HCT116 (cell line): ENCODE measurements at regions not wholly inside any gene's neighbourhood (a gene's known extent, or its start where the extent isn't known, plus 50 kb on each side); places are given as distances from the start of the nearest gene placed in this dataset.

Experiments used
- ATAC-seq: fragments of 200-7000 bp; cut with Tn5 transposase; 2 replicates; pipeline ENCODE4 v1.9.1; 2020; ENCODE audit warnings: mild to moderate bottlenecking, moderate library complexity
- BruUV-seq: library from RNA; stranded (reverse); fragments of 400-500 nt; replicated peaks from 2 replicates; lab custom pipeline; 2021; lab: Mats Ljungman, UMichigan
- CTCF ChIA-PET: fragments of 300-600 bp; sonication (Branson Sonifier 250); formaldehyde crosslinking; loops from one replicate; lab custom pipeline; 2021; ENCODE audit warnings: antibody characterized with exemption; lab: Charles Lee
- POLR2A ChIA-PET: fragments of 300-600, 350-600 bp; sonication (Branson Sonifier 250); formaldehyde crosslinking; loops from one replicate; lab custom pipeline; 2021; ENCODE audit warnings: antibody characterized with exemption; lab: Charles Lee
- RAD21 ChIA-PET, 2 experiments: fragments of 300-600 bp; sonication (Branson Sonifier 250); formaldehyde crosslinking; loops; one replicate each; lab custom pipeline; 2023; ENCODE audit warnings: low total read pairs in 2 of 2; ENCODE audit not compliant: uncharacterized antibody in 2 of 2, unreplicated experiment in 2 of 2, low non-redundant PET in 1 of 2; lab: Charles Lee
- DNase-seq: peaks from one replicate; pipeline ENCODE4 v3.0.0-alpha.2; 2010; ENCODE audit warnings: low read depth, low spot score
- H2AFZ ChIP-seq: fragments of 200-600 bp; shearing (Covaris generic), sonication (generic); 2 replicates; pipeline ENCODE4 v1.6.1; 2017; ENCODE audit warnings: low read depth, mixed run types, mixed read lengths, antibody characterized with exemption, low read length; ENCODE audit not compliant: poor library complexity, severe bottlenecking
- H3K27ac ChIP-seq: 2 replicates; pipeline ENCODE4 v1.5.1; 2012; ENCODE audit warnings: low read depth, low read length
- H3K27me3 ChIP-seq: fragments of 200-600 bp; sonication (generic); 2 replicates; pipeline ENCODE4 v1.6.1; 2016; ENCODE audit warnings: mixed run types, low read length, mixed read lengths; ENCODE audit not compliant: insufficient read depth
- H3K36me3 ChIP-seq, 2 experiments: fragments of 200-500 bp in 1 of 2; fragments of 200-600 bp in 1 of 2; sonication (Bioruptor generic) in 1 of 2; sonication (generic) in 1 of 2; 2 replicates each; pipeline versions ENCODE4 v1.5.1 to v1.6.1; 2014 to 2016; ENCODE audit warnings: low read length in 2 of 2, inconsistent platforms in 1 of 2, mixed read lengths in 1 of 2, mixed run types in 1 of 2; ENCODE audit not compliant: insufficient read depth in 2 of 2, control insufficient read depth in 1 of 2
- H3K4me1 ChIP-seq, 2 experiments: fragments of 200-600 bp in 1 of 2; sonication (generic) in 1 of 2; 2 replicates each; pipeline versions ENCODE4 v1.5.1 to v1.6.1; 2012 to 2017; ENCODE audit warnings: low read length in 2 of 2, inconsistent platforms in 1 of 2, mild to moderate bottlenecking in 1 of 2, mixed read lengths in 1 of 2, mixed run types in 1 of 2, moderate library complexity in 1 of 2; ENCODE audit not compliant: insufficient read depth in 2 of 2, control insufficient read depth in 1 of 2
- H3K4me2 ChIP-seq: fragments of 200-600 bp; sonication (generic); 2 replicates; pipeline ENCODE4 v1.6.1; 2017; ENCODE audit warnings: mixed run types, low read length, mixed read lengths
- H3K4me3 ChIP-seq, 2 experiments: fragments of 200-600 bp in 1 of 2; sonication (generic) in 1 of 2; replicated peaks in 1 of 2; 2 replicates each; pipeline ENCODE4 v1.5.1; 2011 to 2016; ENCODE audit warnings: low read length in 2 of 2, control low read depth in 1 of 2, low read depth in 1 of 2, mild to moderate bottlenecking in 1 of 2, mixed read lengths in 1 of 2, mixed run types in 1 of 2
- H3K79me2 ChIP-seq: fragments of 200-600 bp; sonication (generic); 2 replicates; pipeline ENCODE4 v1.6.1; 2017; ENCODE audit warnings: mild to moderate bottlenecking, mixed run types, low read length, moderate library complexity, mixed read lengths; ENCODE audit not compliant: insufficient read depth
- H3K9ac ChIP-seq: fragments of 200-600 bp; sonication (generic); 2 replicates; pipeline ENCODE4 v1.6.1; 2016; ENCODE audit warnings: low read length, mixed read lengths
- H3K9me2 ChIP-seq: fragments of 200-600 bp; sonication (generic), shearing (Covaris generic); 2 replicates; pipeline ENCODE4 v1.6.1; 2017; ENCODE audit warnings: mixed run types, mild to moderate bottlenecking, moderate library complexity; ENCODE audit not compliant: insufficient read depth
- H3K9me3 ChIP-seq, 2 experiments: fragments of 200-500 bp in 1 of 2; fragments of 200-600 bp in 1 of 2; sonication (Bioruptor generic) in 1 of 2; sonication (generic) in 1 of 2; 2 replicates each; pipeline ENCODE4 v1.6.1; 2014 to 2017; ENCODE audit warnings: low read length in 2 of 2, mixed read lengths in 2 of 2, inconsistent platforms in 1 of 2, low read depth in 1 of 2, mild to moderate bottlenecking in 1 of 2, mixed run types in 1 of 2, moderate library complexity in 1 of 2; ENCODE audit not compliant: control insufficient read depth in 1 of 2, insufficient read depth in 1 of 2
- H4K20me1 ChIP-seq: fragments of 200-600 bp; sonication (generic), shearing (Covaris generic); 2 replicates; pipeline ENCODE4 v1.6.1; 2017; ENCODE audit warnings: mixed run types, mild to moderate bottlenecking, moderate library complexity; ENCODE audit not compliant: insufficient read depth
- ATF3 ChIP-seq: IDR thresholded peaks from 2 replicates; pipeline ENCODE4 v1.6.1; 2012
- CBX3 ChIP-seq: IDR thresholded peaks from 2 replicates; pipeline ENCODE4 v1.6.1; 2012; ENCODE audit warnings: low read depth
- EGR1 ChIP-seq: IDR thresholded peaks from 2 replicates; pipeline ENCODE4 v1.6.1; 2012; ENCODE audit warnings: low read depth
- EZH2phosphoT487 ChIP-seq: fragments of 200-600 bp; IDR thresholded peaks from 2 replicates; pipeline ENCODE4 v1.6.1; 2018; ENCODE audit warnings: antibody characterized with exemption, borderline replicate concordance
- SIN3A ChIP-seq: IDR thresholded peaks from 2 replicates; pipeline ENCODE4 v1.6.1; 2012; ENCODE audit warnings: low read depth
- ZFX ChIP-seq: fragments of 450-650 bp; IDR thresholded peaks from 2 replicates; pipeline ENCODE4 v1.6.1; 2017
- intact Hi-C: fragments of 100-400 bp; cut with micrococcal nuclease; formaldehyde crosslinking; loops from 2 replicates; pipeline ENCODE4 v1.10.0; 2022

GRCh38 chr3:67846166-67846565, 191.8 kb upstream of the SUCLG2 start:
- Histone ChIP-seq H3K4me3 (no peak overlapping the region), H3K79me2 (no peaks in the 10 kb centered on the region), H3K4me2 (no peak overlapping the region), H3K9me3 (no peaks in the 10 kb centered on the region), H4K20me1 (no peaks in the 10 kb centered on the region), H3K36me3 (no peaks in the 10 kb centered on the region), H3K27ac (no peak overlapping the region), H3K9me2 (no peaks in the 10 kb centered on the region), H3K9ac (no peak overlapping the region), H3K27me3 (0 out of 2 replicates have a peak, but pooled peaks cover 7% of the 10 kb centered on the region), H3K4me1 (no peaks in the 10 kb centered on the region), H2AFZ (no peak overlapping the region)
- TF ChIP-seq ATF3, result no peak
- no TSS peak for BruUV-seq
- CTCF ChIA-PET, result no interaction called here
- no peak for ATAC-seq
- POLR2A ChIA-PET, result no interaction called here
- intact Hi-C loops, result no loop called here
- RAD21 ChIA-PET, result no interaction called here
- no peak for DNase-seq

- no peaks in the 10 kb centered on the region for H3K27me3 ChIP-seq
- H4K20me1 ChIP-seq, result no peaks in the 10 kb centered on the region
- intact Hi-C loops, result no loop called here
- CTCF ChIA-PET, result no interaction called here
- H3K36me3 ChIP-seq, result no peaks in the 10 kb centered on the region
- no peak for TF ChIP-seq SIN3A
- no peak for TF ChIP-seq ZFX
- no peak for TF ChIP-seq ATF3
- no peak for TF ChIP-seq EGR1
- no peak for TF ChIP-seq CBX3
- no peak for TF ChIP-seq EZH2phosphoT487
- POLR2A ChIA-PET, result no interaction called here
- no peak overlapping the region for H3K4me3 ChIP-seq
- H3K4me1 ChIP-seq, result no peaks in the 10 kb centered on the region
- H3K27ac ChIP-seq, result no peak overlapping the region
- RAD21 ChIA-PET, result no interaction called here
- DNase-seq (no peak), ATAC-seq (no peak)
- no peak overlapping the region for H2AFZ ChIP-seq
- H3K4me2 ChIP-seq, result no peak overlapping the region
- H3K9ac ChIP-seq, result no peak overlapping the region
- no TSS peak for BruUV-seq
- H3K9me2 ChIP-seq, result no peaks in the 10 kb centered on the region
- no peaks in the 10 kb centered on the region for H3K79me2 ChIP-seq
- no peaks in the 10 kb centered on the region for H3K9me3 ChIP-seq
Measured at GRCh38 chr3:67832817-67833216, 178.4 kb upstream of the SUCLG2 start.
